ENCODE measurements at regions not wholly inside any gene's neighbourhood (a gene's known extent, or its start where the extent isn't known, plus 50 kb on each side); places are given as distances from the start of the nearest gene placed in this dataset.

- ChIA-PET POLR2A (no interaction called here), CTCF (interaction anchor here (1.2 to 2.1 kb wide), 2 partner anchors 9 to 197 kb away, joined by 4 to 7 read pairs; no protein-coding TSS in a partner anchor)
- no peak overlapping the region for H3K27ac ChIP-seq
- DNase-seq (ENCODE audit: low read depth in 1 of 2, low spot score in 1 of 2) (no peak), ATAC-seq (no peak), FAIRE-seq (no peak)
- no peak overlapping the region for H3K4me2 ChIP-seq
- H3K4me3 ChIP-seq, result no peak overlapping the region
- TF ChIP-seq HES2 (IDR thresholded peaks at IDR 0.05) (no peak), FOSL2 (IDR thresholded peaks at IDR 0.05) (no peak), FOSL2 (CRISPR knock-in tag; IDR thresholded peaks at IDR 0.05) (no peak), PBX3 (IDR thresholded peaks at IDR 0.05) (no peak), KDM5A (IDR thresholded peaks at IDR 0.05) (no peak), JUNB (IDR thresholded peaks at IDR 0.05) (no peak), ATOH8 (CRISPR knock-in tag; IDR thresholded peaks at IDR 0.05; ENCODE audit: low read depth) (no peak), TP53 (CRISPR knock-in tag; IDR thresholded peaks at IDR 0.05) (no peak), SMC3 (IDR thresholded peaks at IDR 0.05) (no peak), EP300 (IDR thresholded peaks at IDR 0.05) (no peak), HOXB5 (CRISPR knock-in tag; IDR thresholded peaks at IDR 0.05) (no peak)
- H3K4me1 ChIP-seq, result no peaks in the 10 kb centered on the region
- H3K9me3 ChIP-seq, result peaks cover 3% of the 10 kb centered on the region; the same call in 1 of the 3 replicates
- 6% methylated on average over 2 of the region's 2 CpGs for WGBS (ENCODE audit: missing lambda C conversion rate)
Observed at GRCh38 chr3:115494826-115495225, 128.5 kb upstream of the GAP43 start.

- TF ChIP-seq E2F6 (IDR thresholded peaks at IDR 0.05; ENCODE audit: borderline replicate concordance, low read depth) (no peak), HOXB13 (CRISPR knock-in tag; IDR thresholded peaks at IDR 0.05; ENCODE audit: low read depth) (no peak)
- H3K4me3 ChIP-seq, result no peak overlapping the region
- H3K4me1 ChIP-seq, result no peaks in the 10 kb centered on the region
- FAIRE-seq (no peak), DNase-seq (ENCODE audit: low read depth in 1 of 2, low spot score in 1 of 2) (no peak), ATAC-seq (no peak)
- no peak overlapping the region for H3K4me2 ChIP-seq
- whole genome bisulfite sequencing (ENCODE audit: missing lambda C conversion rate), result 20% methylated on average over 1 of the region's 1 CpG
- no peaks in the 10 kb centered on the region; the same call in 2 of the 3 replicates for H3K9me3 ChIP-seq
- ChIA-PET CTCF (interaction anchor here (1.0 kb wide), 1 partner anchor 281 kb away, joined by 3 read pairs; no protein-coding TSS in a partner anchor), POLR2A (no interaction called here)
- no peak overlapping the region for H3K27ac ChIP-seq
Observed at GRCh38 chr3:115498421-115498820, 124.9 kb upstream of the GAP43 start.

GRCh38 chr3:115498898-115499297 is 124.4 kb upstream of the GAP43 start:
- POLR2A ChIA-PET, result no interaction called here
- FAIRE-seq (no peak), ATAC-seq (no peak), DNase-seq (ENCODE audit: low read depth in 1 of 2, low spot score in 1 of 2) (no peak)
- TF ChIP-seq TFCP2L1 (CRISPR knock-in tag; IDR thresholded peaks at IDR 0.05) (no peak), ZFP36 (IDR thresholded peaks at IDR 0.05; ENCODE audit: borderline replicate concordance, partially characterized antibody) (no peak), HEYL (CRISPR knock-in tag; IDR thresholded peaks at IDR 0.05) (no peak), ELK1 (IDR thresholded peaks at IDR 0.05; ENCODE audit: low read depth, low read length) (no peak), HOXB13 (CRISPR knock-in tag; IDR thresholded peaks at IDR 0.05; ENCODE audit: low read depth) (no peak)
- no peak overlapping the region for H3K4me3 ChIP-seq
- no peaks in the 10 kb centered on the region; the same call in 2 of the 3 replicates for H3K9me3 ChIP-seq
- no peak overlapping the region for H3K4me2 ChIP-seq
- no peak overlapping the region for H3K27ac ChIP-seq
- CTCF ChIA-PET, result no interaction called here
- no peaks in the 10 kb centered on the region for H3K4me1 ChIP-seq
- 0% methylated on average over 1 of the region's 1 CpG for WGBS (ENCODE audit: missing lambda C conversion rate)

GRCh38 chr3:115499666-115500065 is 123.6 kb upstream of the GAP43 start:
- H3K9me3 ChIP-seq, result no peaks in the 10 kb centered on the region; the same call in 2 of the 3 replicates
- CTCF ChIA-PET, result no interaction called here
- no peak overlapping the region for H3K27ac ChIP-seq
- TF ChIP-seq NR3C1 (IDR thresholded peaks at IDR 0.05) (no peak), HMGXB4 (CRISPR knock-in tag; IDR thresholded peaks at IDR 0.05; ENCODE audit: borderline replicate concordance) (no peak), CHD4 (IDR thresholded peaks at IDR 0.05; ENCODE audit: borderline replicate concordance) (no peak), EP300 (IDR thresholded peaks at IDR 0.05) (no peak), HEYL (CRISPR knock-in tag; IDR thresholded peaks at IDR 0.05) (no peak), MAZ (IDR thresholded peaks at IDR 0.05; ENCODE audit: borderline replicate concordance, low read depth, low read length) (no peak), HDAC2 (IDR thresholded peaks at IDR 0.05) (no peak), GATA3 (IDR thresholded peaks at IDR 0.05; ENCODE audit: borderline replicate concordance) (no peak), BCL3 (IDR thresholded peaks at IDR 0.05) (no peak), CBX2 (IDR thresholded peaks at IDR 0.05; ENCODE audit: borderline replicate concordance, low read depth) (no peak)
- no peak overlapping the region for H3K4me2 ChIP-seq
- H3K4me3 ChIP-seq, result no peak overlapping the region
- WGBS (ENCODE audit: missing lambda C conversion rate), result 49% methylated on average over 3 of the region's 3 CpGs
- POLR2A ChIA-PET, result no interaction called here
- no peak for ATAC-seq
- no peak for DNase-seq (ENCODE audit: low read depth in 1 of 2, low spot score in 1 of 2)
- H3K4me1 ChIP-seq, result no peaks in the 10 kb centered on the region
- no peak for FAIRE-seq

Data from A549 (cell line).